Peyer's patch (tissue), 4 donors: ENCODE measurements at regions not wholly inside any gene's neighbourhood (a gene's known extent, or its start where the extent isn't known, plus 50 kb on each side); places are given as distances from the start of the nearest gene placed in this dataset.

ENCODE experiments used
- DNase-seq, 3 donors: peaks; one replicate each; pipeline ENCODE4 v3.0.0-alpha.2; 2017 to 2019
- H3K27ac ChIP-seq, 4 donors: fragments of 200-600 bp; sonication (generic); one replicate each; pipeline ENCODE4 v1.5.1; 2016 to 2019
- H3K27me3 ChIP-seq, 2 donors: fragments of 200-600 bp; sonication (generic); one replicate each; pipeline ENCODE4 v1.5.1; 2019
- H3K36me3 ChIP-seq, 3 donors: fragments of 200-600 bp; sonication (generic); one replicate each; pipeline ENCODE4 v1.5.1; 2016 to 2019
- H3K4me1 ChIP-seq, 4 donors: fragments of 200-600 bp; sonication (generic); one replicate each; pipeline ENCODE4 v1.5.1; 2016 to 2019
- H3K4me3 ChIP-seq, 4 donors: fragments of 200-600 bp; sonication (generic); 1 replicate in 3 of 4; 2 replicates in 1 of 4; pipeline ENCODE4 v1.5.1; 2016 to 2019; ENCODE audit warnings: mild to moderate bottlenecking in 1 of 4
- H3K9me3 ChIP-seq, 4 donors: fragments of 200-600 bp; sonication (generic); one replicate each; pipeline ENCODE4 v1.5.1; 2016 to 2019; ENCODE audit warnings: mild to moderate bottlenecking in 1 of 4
- POLR2A ChIP-seq, 2 donors: fragments of 450-650 bp; IDR thresholded peaks; one replicate each; pipeline ENCODE4 v1.5.1; 2017; ENCODE audit warnings: antibody characterized with exemption in 2 of 2, mild to moderate bottlenecking in 2 of 2, moderate library complexity in 2 of 2
- TF ChIP-seq, protein P1 (sequence below), 6 experiments: fragments of 450-650 bp in 4 of 6; fragments of 200-600 bp in 2 of 6; sonication (generic) in 1 of 6; IDR thresholded peaks; one replicate each; pipeline ENCODE4 v1.5.1; 2017 to 2019; ENCODE audit warnings: antibody characterized with exemption in 6 of 6, mild to moderate bottlenecking in 3 of 6, moderate library complexity in 1 of 6

DNA sequence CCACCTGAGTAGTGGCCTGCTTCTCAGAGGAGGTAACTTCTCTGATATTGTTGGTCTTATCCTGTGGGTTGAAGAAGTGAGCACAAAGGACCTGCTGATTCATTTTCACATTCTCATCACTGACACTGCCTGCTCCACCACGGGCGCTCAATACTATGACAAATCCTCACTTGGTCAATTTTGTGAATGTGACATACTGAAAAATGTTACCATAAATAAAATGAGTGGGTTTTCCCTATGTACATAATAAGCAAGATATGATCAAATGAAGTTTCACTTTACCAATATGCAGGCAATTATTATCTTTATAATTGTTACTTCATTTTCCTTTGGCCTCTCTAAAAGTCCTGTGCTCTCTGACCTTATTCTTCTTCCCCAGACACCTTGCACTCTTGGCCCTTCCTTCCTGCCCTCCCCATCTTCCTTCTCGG, 71.5 kb upstream of the RIPOR2 start:
- Histone ChIP-seq H3K36me3 (no peaks in the 10 kb centered on the region), H3K27ac (peak overlapping the region; percentile 69 to 78 (median 70)), H3K9me3 (no peaks in the 10 kb centered on the region), H3K4me3 (no peak overlapping the region), H3K27me3 (no peaks in the 10 kb centered on the region), H3K4me1 (peaks cover 0 to 11% (median 7%) of the 10 kb centered on the region in 4 donors)
- no peak for DNase-seq
- no peak for TF ChIP-seq POLR2A (IDR thresholded peaks at IDR 0.05)
- TF ChIP-seq, protein P1, sequence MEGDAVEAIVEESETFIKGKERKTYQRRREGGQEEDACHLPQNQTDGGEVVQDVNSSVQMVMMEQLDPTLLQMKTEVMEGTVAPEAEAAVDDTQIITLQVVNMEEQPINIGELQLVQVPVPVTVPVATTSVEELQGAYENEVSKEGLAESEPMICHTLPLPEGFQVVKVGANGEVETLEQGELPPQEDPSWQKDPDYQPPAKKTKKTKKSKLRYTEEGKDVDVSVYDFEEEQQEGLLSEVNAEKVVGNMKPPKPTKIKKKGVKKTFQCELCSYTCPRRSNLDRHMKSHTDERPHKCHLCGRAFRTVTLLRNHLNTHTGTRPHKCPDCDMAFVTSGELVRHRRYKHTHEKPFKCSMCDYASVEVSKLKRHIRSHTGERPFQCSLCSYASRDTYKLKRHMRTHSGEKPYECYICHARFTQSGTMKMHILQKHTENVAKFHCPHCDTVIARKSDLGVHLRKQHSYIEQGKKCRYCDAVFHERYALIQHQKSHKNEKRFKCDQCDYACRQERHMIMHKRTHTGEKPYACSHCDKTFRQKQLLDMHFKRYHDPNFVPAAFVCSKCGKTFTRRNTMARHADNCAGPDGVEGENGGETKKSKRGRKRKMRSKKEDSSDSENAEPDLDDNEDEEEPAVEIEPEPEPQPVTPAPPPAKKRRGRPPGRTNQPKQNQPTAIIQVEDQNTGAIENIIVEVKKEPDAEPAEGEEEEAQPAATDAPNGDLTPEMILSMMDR (IDR thresholded peaks at IDR 0.05) = no peak

DNA sequence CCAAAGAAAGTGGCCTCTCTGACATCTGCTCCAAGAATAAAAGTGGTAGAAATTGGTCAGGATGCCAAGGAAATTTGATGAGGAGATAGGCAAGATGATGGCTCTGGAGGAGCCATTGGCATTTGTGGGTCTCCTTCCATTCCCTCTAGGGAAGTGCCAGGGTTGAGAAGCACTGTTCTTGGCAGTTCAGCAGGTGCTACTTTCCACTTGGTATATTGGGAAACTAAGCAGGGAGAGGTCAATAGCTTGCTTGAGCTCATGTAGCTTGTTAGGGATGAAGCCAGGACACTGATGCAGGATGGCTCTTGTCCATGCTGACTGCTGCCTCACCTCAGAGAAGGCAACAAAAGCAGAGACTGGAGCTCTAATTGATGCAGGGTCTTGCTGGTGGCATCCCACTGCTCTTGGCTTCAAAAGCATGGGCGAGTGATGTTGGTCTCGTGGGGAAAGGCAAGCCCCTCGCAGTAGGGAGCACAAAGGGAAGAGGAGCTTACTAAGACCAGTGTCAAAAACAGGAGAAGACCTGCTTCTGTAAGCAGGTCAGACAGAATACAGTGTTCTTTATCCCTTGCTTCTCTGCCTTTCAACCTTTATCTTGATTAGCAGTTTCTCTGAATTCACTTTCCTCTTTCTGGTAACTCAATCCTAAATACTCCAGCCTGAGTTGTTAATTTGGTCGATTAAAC, 73.1 kb upstream of the RIPOR2 start:
- H3K4me1 ChIP-seq = peaks cover 0 to 11% (median 7%) of the 10 kb centered on the region in 4 donors
- no peak overlapping the region for H3K4me3 ChIP-seq

DNA sequence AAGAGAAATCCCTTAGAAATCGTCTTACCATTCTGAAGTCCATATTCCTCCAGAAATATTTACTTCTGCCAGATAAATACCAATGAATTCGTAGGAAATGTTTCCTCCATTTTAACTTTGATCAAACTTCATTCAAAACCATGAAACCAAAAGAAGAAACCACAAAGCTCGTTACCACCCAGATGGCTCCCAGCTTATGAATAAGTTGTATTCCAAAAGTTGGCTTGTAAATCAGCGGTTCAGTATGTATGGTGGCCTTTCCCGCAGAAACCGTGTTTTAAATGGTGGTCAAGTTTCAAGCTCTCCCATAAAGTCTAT, 73.6 kb upstream of the RIPOR2 start:
- no peak for DNase-seq
- H3K4me1 ChIP-seq = peaks cover 0 to 11% (median 7%) of the 10 kb centered on the region in 4 donors
- H3K4me3 ChIP-seq = no peak overlapping the region
- H3K36me3 ChIP-seq = no peaks in the 10 kb centered on the region
- no peaks in the 10 kb centered on the region for H3K9me3 ChIP-seq
- TF ChIP-seq POLR2A (IDR thresholded peaks at IDR 0.05) = no peak
- TF ChIP-seq, protein P1 (IDR thresholded peaks at IDR 0.05) = no peak
- no peaks in the 10 kb centered on the region for H3K27me3 ChIP-seq
- H3K27ac ChIP-seq = no peak overlapping the region

More for the DNA sequence above, 73.1 kb upstream of the RIPOR2 start:
- no peaks in the 10 kb centered on the region for H3K27me3 ChIP-seq
- no peaks in the 10 kb centered on the region for H3K9me3 ChIP-seq
- no peak overlapping the region for H3K27ac ChIP-seq
- no peak for TF ChIP-seq POLR2A (IDR thresholded peaks at IDR 0.05)
- TF ChIP-seq, protein P1 (IDR thresholded peaks at IDR 0.05) = no peak
- DNase-seq = no peak
- no peaks in the 10 kb centered on the region for H3K36me3 ChIP-seq

DNA sequence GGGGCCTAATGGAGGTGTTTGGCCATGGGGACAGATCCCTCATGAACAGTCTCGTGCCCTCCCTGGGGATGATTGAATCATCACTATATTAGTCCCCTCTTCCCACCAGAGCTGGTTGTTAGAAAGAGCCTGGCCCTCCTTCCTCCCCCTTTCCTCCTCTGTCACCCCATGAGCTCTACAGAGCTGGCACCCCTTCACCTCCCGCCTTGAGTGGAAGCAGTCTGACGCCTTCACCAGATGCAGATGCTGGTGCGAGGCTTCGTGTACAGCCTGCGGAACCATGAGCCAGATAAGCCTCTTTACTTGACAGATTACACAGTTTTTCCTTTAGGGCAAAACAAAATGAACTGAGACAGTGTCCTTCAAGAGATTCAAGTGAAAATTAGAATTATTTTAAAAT, 74.4 kb upstream of the RIPOR2 start:
- H3K4me1 ChIP-seq = peaks cover 0 to 11% (median 8%) of the 10 kb centered on the region in 4 donors
- H3K9me3 ChIP-seq = no peaks in the 10 kb centered on the region
- H3K27me3 ChIP-seq = no peaks in the 10 kb centered on the region
- H3K4me3 ChIP-seq = no peak overlapping the region
- H3K36me3 ChIP-seq = no peaks in the 10 kb centered on the region
- H3K27ac ChIP-seq = no peak overlapping the region
- no peak for DNase-seq
- TF ChIP-seq, protein P1 (IDR thresholded peaks at IDR 0.05) = no peak

DNA sequence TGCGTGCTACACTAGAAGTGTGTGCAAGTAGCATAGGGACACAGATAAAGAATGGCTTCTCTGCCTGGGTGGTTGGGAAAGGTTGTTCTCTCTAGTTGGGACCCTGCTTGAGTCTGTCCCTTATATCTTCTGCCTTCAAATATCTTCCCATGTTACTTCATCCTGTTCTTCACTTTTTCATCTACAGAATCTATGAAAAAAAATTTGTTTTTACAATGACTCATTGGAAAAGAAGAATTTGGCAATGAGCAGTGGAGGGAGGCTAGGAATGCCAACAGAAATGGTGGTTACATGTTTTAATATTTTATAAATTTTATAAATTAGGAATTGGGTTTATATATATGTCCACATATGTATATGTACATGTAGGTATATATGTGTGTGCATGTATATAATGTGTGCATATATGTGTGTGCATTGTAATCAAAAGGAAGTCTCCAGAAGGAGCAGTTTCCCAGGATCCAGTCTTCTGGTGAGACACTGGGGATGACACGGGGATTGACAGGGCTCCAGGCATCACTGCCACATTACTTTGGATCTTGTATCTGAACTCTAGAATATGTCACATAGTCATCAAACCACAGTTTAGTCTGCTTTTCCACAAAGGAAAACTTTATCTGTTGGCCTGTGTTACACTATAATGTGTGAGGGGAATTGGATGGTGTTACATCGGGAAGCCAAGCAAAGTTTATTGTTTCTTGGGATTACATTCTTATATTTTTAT, 75.3 kb upstream of the RIPOR2 start:
- TF ChIP-seq POLR2A (IDR thresholded peaks at IDR 0.05) = no peak
- TF ChIP-seq, protein P1 (IDR thresholded peaks at IDR 0.05) = no peak
- no peaks in the 10 kb centered on the region for H3K27me3 ChIP-seq
- DNase-seq = no peak
- H3K9me3 ChIP-seq = no peaks in the 10 kb centered on the region
- no peaks in the 10 kb centered on the region for H3K36me3 ChIP-seq
- H3K4me3 ChIP-seq = no peak overlapping the region
- peaks cover 0 to 11% (median 8%) of the 10 kb centered on the region in 4 donors for H3K4me1 ChIP-seq
- no peak overlapping the region for H3K27ac ChIP-seq
